Hepatocyte (in vitro differentiated cells): ENCODE measurements at regions not wholly inside any gene's neighbourhood (a gene's known extent, or its start where the extent isn't known, plus 50 kb on each side); places are given as distances from the start of the nearest gene placed in this dataset.

ENCODE experiments used
- EZH2 ChIP-seq: fragments of 200-600 bp; sonication (generic); IDR thresholded peaks from 2 replicates; pipeline ENCODE4 v1.6.1; 2016; ENCODE audit warnings: antibody characterized with exemption, mild to moderate bottlenecking, borderline replicate concordance
- TF ChIP-seq, protein P1 (sequence below): fragments of 200-600 bp; sonication (generic); IDR thresholded peaks from 2 replicates; pipeline ENCODE4 v1.5.1; 2016; ENCODE audit warnings: antibody characterized with exemption, mild to moderate bottlenecking; ENCODE audit not compliant: poor library complexity

DNA sequence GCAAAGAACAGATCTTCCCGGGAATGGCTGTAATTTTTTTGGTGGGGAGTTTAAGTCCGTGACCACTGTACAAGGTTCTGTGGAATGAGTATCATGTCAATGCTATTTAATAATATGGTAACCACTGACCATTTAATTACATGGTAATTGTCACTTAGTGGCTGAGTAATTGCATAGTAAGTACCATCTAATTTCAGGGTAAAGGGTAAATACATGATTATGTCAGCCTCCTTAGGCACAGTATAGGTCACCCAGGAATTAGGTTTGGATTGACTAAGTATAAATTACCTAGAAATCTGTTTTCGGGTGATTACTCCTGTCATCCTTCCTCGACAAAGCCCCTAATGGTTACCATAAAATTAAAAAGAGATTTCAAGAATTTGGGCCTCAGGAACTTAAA is 120.1 kb upstream of the AGBL1 start:
- TF ChIP-seq, protein P1, sequence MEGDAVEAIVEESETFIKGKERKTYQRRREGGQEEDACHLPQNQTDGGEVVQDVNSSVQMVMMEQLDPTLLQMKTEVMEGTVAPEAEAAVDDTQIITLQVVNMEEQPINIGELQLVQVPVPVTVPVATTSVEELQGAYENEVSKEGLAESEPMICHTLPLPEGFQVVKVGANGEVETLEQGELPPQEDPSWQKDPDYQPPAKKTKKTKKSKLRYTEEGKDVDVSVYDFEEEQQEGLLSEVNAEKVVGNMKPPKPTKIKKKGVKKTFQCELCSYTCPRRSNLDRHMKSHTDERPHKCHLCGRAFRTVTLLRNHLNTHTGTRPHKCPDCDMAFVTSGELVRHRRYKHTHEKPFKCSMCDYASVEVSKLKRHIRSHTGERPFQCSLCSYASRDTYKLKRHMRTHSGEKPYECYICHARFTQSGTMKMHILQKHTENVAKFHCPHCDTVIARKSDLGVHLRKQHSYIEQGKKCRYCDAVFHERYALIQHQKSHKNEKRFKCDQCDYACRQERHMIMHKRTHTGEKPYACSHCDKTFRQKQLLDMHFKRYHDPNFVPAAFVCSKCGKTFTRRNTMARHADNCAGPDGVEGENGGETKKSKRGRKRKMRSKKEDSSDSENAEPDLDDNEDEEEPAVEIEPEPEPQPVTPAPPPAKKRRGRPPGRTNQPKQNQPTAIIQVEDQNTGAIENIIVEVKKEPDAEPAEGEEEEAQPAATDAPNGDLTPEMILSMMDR = no peak
- TF ChIP-seq EZH2 = no peak
